Keratinocyte (primary cell): ENCODE measurements at regions not wholly inside any gene's neighbourhood (a gene's known extent, or its start where the extent isn't known, plus 50 kb on each side); places are given as distances from the start of the nearest gene placed in this dataset.

Experiments used
- EZH2 ChIP-seq: IDR thresholded peaks from one replicate; pipeline ENCODE4 v1.6.1; 2012; ENCODE audit warnings: inconsistent platforms, mild to moderate bottlenecking, low read length, moderate library complexity
- TF ChIP-seq, protein P1 (sequence below), 3 experiments: IDR thresholded peaks in 1 of 3; conservative IDR thresholded peaks in 1 of 3; optimal IDR thresholded peaks in 1 of 3; 2 replicates in 2 of 3; 3 replicates in 1 of 3; pipeline versions ENCODE3 to v1.5.1; 2011; ENCODE audit warnings: low read length in 3 of 3, mild to moderate bottlenecking in 3 of 3, moderate library complexity in 2 of 3, control low read depth in 1 of 3, inconsistent platforms in 1 of 3; ENCODE audit not compliant: insufficient read depth in 2 of 3; ENCODE audit errors: extremely low read depth in 1 of 3

- TF ChIP-seq, protein P1, sequence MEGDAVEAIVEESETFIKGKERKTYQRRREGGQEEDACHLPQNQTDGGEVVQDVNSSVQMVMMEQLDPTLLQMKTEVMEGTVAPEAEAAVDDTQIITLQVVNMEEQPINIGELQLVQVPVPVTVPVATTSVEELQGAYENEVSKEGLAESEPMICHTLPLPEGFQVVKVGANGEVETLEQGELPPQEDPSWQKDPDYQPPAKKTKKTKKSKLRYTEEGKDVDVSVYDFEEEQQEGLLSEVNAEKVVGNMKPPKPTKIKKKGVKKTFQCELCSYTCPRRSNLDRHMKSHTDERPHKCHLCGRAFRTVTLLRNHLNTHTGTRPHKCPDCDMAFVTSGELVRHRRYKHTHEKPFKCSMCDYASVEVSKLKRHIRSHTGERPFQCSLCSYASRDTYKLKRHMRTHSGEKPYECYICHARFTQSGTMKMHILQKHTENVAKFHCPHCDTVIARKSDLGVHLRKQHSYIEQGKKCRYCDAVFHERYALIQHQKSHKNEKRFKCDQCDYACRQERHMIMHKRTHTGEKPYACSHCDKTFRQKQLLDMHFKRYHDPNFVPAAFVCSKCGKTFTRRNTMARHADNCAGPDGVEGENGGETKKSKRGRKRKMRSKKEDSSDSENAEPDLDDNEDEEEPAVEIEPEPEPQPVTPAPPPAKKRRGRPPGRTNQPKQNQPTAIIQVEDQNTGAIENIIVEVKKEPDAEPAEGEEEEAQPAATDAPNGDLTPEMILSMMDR (optimal IDR thresholded peaks at IDR 0.05 in 1 of 3, IDR thresholded peaks at IDR 0.05 in 1 of 3, conservative IDR thresholded peaks at IDR 0.05 in 1 of 3; ENCODE audit: extremely low read depth in 1 of 3, insufficient read depth in 2 of 3, low read length in 3 of 3) = no peak
- no peak for TF ChIP-seq EZH2
These were observed 481.4 kb downstream of the SETD4 start for GRCh38 chr21:35578831-35579471.
